HepG2 (cell line): ENCODE measurements at regions not wholly inside any gene's neighbourhood (a gene's known extent, or its start where the extent isn't known, plus 50 kb on each side); places are given as distances from the start of the nearest gene placed in this dataset.

ENCODE experiments used
- CBFB ChIP-seq: sonication (generic); formaldehyde crosslinking; IDR thresholded peaks from 2 replicates; pipeline ENCODE4 v1.4.0; 2020; ENCODE audit warnings: missing genetic modification reagents
- HNF4A ChIP-seq: sonication (generic); formaldehyde crosslinking; IDR thresholded peaks from 2 replicates; pipeline ENCODE4 v1.4.0; 2020; ENCODE audit warnings: missing genetic modification reagents
- KLF9 ChIP-seq: IDR thresholded peaks from 2 replicates; pipeline ENCODE4 v1.6.1; 2016; ENCODE audit warnings: low read depth
- PHB2 ChIP-seq: fragments of 450-650 bp; IDR thresholded peaks from 2 replicates; pipeline ENCODE4 v1.6.1; 2018; ENCODE audit not compliant: partially characterized antibody
- RFX5 ChIP-seq: IDR thresholded peaks from 2 replicates; pipeline ENCODE4 v1.6.1; 2011; ENCODE audit warnings: low read depth, low read length, improper control_type of control experiment
- SIN3A ChIP-seq: IDR thresholded peaks from 2 replicates; pipeline ENCODE4 v1.6.1; 2011; ENCODE audit warnings: low read depth, mild to moderate bottlenecking, control low read depth, low read length, borderline replicate concordance
- ZKSCAN1 ChIP-seq: fragments of 150-350 bp; IDR thresholded peaks from 2 replicates; pipeline ENCODE4 v1.6.1; 2014; ENCODE audit warnings: low read length
- ZNF670 ChIP-seq: sonication (generic); formaldehyde crosslinking; IDR thresholded peaks from 2 replicates; pipeline ENCODE4 v1.8.0; 2022; ENCODE audit warnings: mild to moderate bottlenecking, missing genetic modification reagents, borderline replicate concordance
- TF ChIP-seq, protein P1 (sequence below): sonication (generic); formaldehyde crosslinking; IDR thresholded peaks from 2 replicates; pipeline ENCODE4 v1.5.0; 2020; ENCODE audit warnings: mild to moderate bottlenecking, missing genetic modification reagents, moderate library complexity
- TF ChIP-seq, protein P2 (sequence below): sonication (generic); formaldehyde crosslinking; IDR thresholded peaks from 2 replicates; pipeline ENCODE4 v1.4.0; 2020; ENCODE audit warnings: missing genetic modification reagents
- TF ChIP-seq, protein P3 (sequence below): IDR thresholded peaks from 2 replicates; pipeline ENCODE4 v1.6.1; 2016; ENCODE audit warnings: missing genetic modification reagents, missing compliant biosample characterization

DNA sequence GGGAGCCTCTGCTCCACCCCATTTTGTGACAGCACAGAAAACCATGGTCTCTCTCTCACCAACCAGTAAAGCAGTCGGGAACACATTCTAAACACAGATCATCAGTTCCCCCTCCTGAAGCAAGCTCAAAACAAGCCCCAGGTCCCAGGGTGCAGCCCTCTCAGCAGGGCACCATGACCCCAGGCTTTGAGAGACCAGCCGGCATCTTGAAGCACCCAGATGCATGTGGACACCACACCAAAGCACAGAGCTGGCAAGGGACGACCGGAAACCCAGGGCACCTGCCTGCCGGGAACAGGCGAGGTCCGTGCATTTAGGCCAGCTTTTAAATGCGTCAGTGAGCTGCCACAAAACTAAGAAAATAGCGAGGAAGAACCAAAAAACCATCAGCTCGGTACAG, 103.2 kb upstream of the IQSEC1 start:
- no peak for TF ChIP-seq KLF9
- TF ChIP-seq ZKSCAN1: no peak
- TF ChIP-seq RFX5: no peak
- no peak for TF ChIP-seq SIN3A
- TF ChIP-seq, protein P1, sequence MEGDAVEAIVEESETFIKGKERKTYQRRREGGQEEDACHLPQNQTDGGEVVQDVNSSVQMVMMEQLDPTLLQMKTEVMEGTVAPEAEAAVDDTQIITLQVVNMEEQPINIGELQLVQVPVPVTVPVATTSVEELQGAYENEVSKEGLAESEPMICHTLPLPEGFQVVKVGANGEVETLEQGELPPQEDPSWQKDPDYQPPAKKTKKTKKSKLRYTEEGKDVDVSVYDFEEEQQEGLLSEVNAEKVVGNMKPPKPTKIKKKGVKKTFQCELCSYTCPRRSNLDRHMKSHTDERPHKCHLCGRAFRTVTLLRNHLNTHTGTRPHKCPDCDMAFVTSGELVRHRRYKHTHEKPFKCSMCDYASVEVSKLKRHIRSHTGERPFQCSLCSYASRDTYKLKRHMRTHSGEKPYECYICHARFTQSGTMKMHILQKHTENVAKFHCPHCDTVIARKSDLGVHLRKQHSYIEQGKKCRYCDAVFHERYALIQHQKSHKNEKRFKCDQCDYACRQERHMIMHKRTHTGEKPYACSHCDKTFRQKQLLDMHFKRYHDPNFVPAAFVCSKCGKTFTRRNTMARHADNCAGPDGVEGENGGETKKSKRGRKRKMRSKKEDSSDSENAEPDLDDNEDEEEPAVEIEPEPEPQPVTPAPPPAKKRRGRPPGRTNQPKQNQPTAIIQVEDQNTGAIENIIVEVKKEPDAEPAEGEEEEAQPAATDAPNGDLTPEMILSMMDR (CRISPR knock-in tag): no peak
- TF ChIP-seq CBFB: no peak
- TF ChIP-seq PHB2: no peak
- TF ChIP-seq ZNF670 (CRISPR knock-in tag): no peak
- no peak for TF ChIP-seq HNF4A (CRISPR knock-in tag)
- TF ChIP-seq, protein P2, sequence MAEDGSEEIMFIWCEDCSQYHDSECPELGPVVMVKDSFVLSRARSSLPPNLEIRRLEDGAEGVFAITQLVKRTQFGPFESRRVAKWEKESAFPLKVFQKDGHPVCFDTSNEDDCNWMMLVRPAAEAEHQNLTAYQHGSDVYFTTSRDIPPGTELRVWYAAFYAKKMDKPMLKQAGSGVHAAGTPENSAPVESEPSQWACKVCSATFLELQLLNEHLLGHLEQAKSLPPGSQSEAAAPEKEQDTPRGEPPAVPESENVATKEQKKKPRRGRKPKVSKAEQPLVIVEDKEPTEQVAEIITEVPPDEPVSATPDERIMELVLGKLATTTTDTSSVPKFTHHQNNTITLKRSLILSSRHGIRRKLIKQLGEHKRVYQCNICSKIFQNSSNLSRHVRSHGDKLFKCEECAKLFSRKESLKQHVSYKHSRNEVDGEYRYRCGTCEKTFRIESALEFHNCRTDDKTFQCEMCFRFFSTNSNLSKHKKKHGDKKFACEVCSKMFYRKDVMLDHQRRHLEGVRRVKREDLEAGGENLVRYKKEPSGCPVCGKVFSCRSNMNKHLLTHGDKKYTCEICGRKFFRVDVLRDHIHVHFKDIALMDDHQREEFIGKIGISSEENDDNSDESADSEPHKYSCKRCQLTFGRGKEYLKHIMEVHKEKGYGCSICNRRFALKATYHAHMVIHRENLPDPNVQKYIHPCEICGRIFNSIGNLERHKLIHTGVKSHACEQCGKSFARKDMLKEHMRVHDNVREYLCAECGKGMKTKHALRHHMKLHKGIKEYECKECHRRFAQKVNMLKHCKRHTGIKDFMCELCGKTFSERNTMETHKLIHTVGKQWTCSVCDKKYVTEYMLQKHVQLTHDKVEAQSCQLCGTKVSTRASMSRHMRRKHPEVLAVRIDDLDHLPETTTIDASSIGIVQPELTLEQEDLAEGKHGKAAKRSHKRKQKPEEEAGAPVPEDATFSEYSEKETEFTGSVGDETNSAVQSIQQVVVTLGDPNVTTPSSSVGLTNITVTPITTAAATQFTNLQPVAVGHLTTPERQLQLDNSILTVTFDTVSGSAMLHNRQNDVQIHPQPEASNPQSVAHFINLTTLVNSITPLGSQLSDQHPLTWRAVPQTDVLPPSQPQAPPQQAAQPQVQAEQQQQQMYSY (CRISPR knock-in tag): no peak
- TF ChIP-seq, protein P3, sequence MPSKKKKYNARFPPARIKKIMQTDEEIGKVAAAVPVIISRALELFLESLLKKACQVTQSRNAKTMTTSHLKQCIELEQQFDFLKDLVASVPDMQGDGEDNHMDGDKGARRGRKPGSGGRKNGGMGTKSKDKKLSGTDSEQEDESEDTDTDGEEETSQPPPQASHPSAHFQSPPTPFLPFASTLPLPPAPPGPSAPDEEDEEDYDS (CRISPR knock-in tag): no peak
